GM13977 (cell line): ENCODE measurements at regions not wholly inside any gene's neighbourhood (a gene's known extent, or its start where the extent isn't known, plus 50 kb on each side); places are given as distances from the start of the nearest gene placed in this dataset.

Experiments used
- DNase-seq: peaks from one replicate; pipeline ENCODE4 v3.0.0; 2012; ENCODE audit warnings: low spot score
- in situ Hi-C: fragments of 300-500 bp; cut with MboI; formaldehyde crosslinking; loops from one replicate; pipeline ENCODE4 v1.12.0; 2022; ENCODE audit warnings: low sequenced_read_pairs, low pct_unique_long_range_greater_than_20kb, mixed read lengths, inconsistent platforms; ENCODE audit not compliant: unreplicated experiment
- TF ChIP-seq, protein P1 (sequence below): IDR thresholded peaks from 2 replicates; pipeline ENCODE4 v1.5.1; 2012; ENCODE audit warnings: mild to moderate bottlenecking, control low read depth; ENCODE audit not compliant: insufficient read depth; ENCODE audit errors: extremely low read depth, missing control alignments

DNA sequence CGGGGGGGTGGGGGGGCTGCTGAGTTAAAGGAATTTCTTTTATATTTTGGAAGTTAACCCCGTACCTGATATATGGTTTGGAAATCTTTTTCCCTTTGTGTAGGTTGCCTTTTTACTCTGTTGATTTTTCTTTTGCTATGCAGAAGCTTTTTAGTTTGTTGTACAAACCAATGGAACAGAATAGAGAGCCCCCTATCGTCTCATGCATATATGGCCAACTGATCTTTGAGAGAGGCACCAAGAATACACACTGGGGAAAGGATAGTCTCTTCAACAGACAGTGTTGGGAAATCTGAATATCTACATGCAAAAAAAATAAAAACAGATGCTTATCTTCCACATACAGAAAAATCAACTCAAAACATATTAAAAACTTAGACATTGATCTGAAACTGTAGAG, 647.8 kb upstream of the KLHL29 start:
- in situ Hi-C loops, result no loop called here
- DNase-seq, result no peak
- TF ChIP-seq, protein P1, sequence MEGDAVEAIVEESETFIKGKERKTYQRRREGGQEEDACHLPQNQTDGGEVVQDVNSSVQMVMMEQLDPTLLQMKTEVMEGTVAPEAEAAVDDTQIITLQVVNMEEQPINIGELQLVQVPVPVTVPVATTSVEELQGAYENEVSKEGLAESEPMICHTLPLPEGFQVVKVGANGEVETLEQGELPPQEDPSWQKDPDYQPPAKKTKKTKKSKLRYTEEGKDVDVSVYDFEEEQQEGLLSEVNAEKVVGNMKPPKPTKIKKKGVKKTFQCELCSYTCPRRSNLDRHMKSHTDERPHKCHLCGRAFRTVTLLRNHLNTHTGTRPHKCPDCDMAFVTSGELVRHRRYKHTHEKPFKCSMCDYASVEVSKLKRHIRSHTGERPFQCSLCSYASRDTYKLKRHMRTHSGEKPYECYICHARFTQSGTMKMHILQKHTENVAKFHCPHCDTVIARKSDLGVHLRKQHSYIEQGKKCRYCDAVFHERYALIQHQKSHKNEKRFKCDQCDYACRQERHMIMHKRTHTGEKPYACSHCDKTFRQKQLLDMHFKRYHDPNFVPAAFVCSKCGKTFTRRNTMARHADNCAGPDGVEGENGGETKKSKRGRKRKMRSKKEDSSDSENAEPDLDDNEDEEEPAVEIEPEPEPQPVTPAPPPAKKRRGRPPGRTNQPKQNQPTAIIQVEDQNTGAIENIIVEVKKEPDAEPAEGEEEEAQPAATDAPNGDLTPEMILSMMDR, result no peak

GRCh38 chr2:22741216-22741615, 643.8 kb upstream of the KLHL29 start:
- DNase-seq, result no peak
- in situ Hi-C loops, result no loop called here
- TF ChIP-seq, protein P1, result no peak

- TF ChIP-seq, protein P1, result no peak
- DNase-seq, result no peak
- in situ Hi-C loops, result no loop called here
Observed at GRCh38 chr2:22748909-22749308, 636.1 kb upstream of the KLHL29 start.

GRCh38 chr2:22753476-22753875, 631.5 kb upstream of the KLHL29 start:
- TF ChIP-seq, protein P1, result no peak
- in situ Hi-C loops, result no loop called here
- DNase-seq, result no peak

DNA sequence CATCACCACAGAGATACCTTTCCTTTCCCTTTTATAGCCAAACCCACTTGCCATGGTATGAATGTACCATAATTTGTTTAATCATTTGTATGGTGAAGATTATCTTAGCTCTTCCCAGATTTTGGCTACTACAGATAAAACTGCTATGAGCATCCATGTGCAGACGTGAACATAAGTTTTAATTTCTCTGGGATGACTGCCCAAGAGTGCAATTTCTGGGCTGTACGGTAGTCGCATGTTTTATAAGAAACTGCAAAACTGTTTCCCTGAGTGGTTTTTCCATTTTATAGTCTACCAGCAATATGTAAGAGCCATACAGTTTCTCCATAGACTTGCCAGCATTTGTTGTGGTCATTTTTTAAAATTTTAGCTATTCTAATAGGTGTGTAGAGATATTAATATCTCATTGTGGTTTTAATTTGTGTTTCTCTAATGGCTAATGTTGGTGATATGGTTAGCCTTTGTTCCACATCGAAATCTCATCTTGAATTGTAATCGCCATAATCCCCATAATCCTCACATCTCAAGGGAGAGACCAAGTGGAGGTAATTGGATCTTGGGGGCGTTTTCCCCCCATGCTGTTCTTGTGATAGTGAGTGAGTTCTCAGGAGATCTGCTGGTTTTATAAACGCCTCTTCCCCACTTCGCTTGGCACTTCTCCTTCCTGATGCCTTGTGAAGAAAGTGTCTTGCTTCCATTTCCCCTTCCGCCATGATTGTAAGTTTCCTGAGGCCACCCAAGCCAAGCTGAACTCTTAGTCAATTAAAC, 628.5 kb upstream of the KLHL29 start:
- TF ChIP-seq, protein P1, result no peak
- DNase-seq, result no peak
- in situ Hi-C loops, result no loop called here

DNA sequence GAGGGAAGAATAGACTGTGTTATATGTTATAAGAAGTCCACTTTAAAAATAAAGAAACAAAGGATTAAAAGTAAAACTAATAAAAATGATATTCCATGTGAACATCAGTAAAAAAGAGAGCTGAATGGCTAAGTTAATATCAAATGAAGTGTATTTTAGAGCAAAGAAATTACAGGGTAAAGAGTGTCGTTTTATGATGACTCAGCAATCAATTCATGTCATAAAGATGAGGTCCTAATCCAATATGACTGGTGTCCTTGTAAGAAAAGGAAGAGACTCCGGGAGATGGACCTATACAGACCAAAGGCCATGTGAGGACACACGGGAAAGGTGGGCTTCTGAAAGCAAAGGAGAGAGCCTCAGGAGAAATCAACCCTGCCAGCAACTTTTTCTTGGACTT, 615.5 kb upstream of the KLHL29 start:
- no peak for DNase-seq
- TF ChIP-seq, protein P1, result no peak
- in situ Hi-C loops, result no loop called here
